OCI-M1 (cell line): ENCODE measurements at regions not wholly inside any gene's neighbourhood (a gene's known extent, or its start where the extent isn't known, plus 50 kb on each side); places are given as distances from the start of the nearest gene placed in this dataset.
"Not testable (repeated sequence)": the region's sequence is repeated elsewhere in the genome, so short reads cannot be mapped to it uniquely, and the experiment has no call there.

Source experiments
- DNase-seq: peaks from one replicate; lab custom pipeline; 2025; lab: John Stamatoyannopoulos, UW

- no peak for DNase-seq
Measured at GRCh38 chr4:110848787-110849186, 225.9 kb upstream of the PITX2 start.

- DNase-seq, result no peak
Measured at GRCh38 chr4:110849461-110849860, 226.6 kb upstream of the PITX2 start.

- peak; percentile 9 for DNase-seq
Measured at GRCh38 chr4:110850461-110851442, 227.9 kb upstream of the PITX2 start.

- DNase-seq, result no peak
Measured at GRCh38 chr4:110851989-110852388, 229.1 kb upstream of the PITX2 start.

- DNase-seq, result no peak
Measured at GRCh38 chr4:110852793-110853192, 229.9 kb upstream of the PITX2 start.

- DNase-seq, result no peak
Measured at GRCh38 chr4:110853242-110853641, 230.4 kb upstream of the PITX2 start.

GRCh38 chr4:110854021-110854678 lies 231.3 kb upstream of the PITX2 start:
- peak; percentile 5 for DNase-seq

- DNase-seq, result no peak
Measured at GRCh38 chr4:110860125-110860524, 237.2 kb upstream of the PITX2 start.

GRCh38 chr4:110860901-110861300 lies 238.0 kb upstream of the PITX2 start:
- DNase-seq, result no peak

GRCh38 chr4:110865611-110866259 lies 242.9 kb upstream of the PITX2 start:
- no peak for DNase-seq

- DNase-seq, result no peak
Measured at GRCh38 chr4:110867251-110867960, 244.5 kb upstream of the PITX2 start.

- DNase-seq, result peak; percentile 25
Measured at GRCh38 chr4:110867981-110868720, 245.3 kb upstream of the PITX2 start.

GRCh38 chr4:110869114-110869513 lies 246.2 kb upstream of the PITX2 start:
- peak; percentile 24 for DNase-seq

- peak; percentile 46 for DNase-seq
Measured at GRCh38 chr4:110869862-110870572, 247.1 kb upstream of the PITX2 start.

- not testable (repeated sequence) for DNase-seq
Measured at GRCh38 chr4:110876214-110876613, 253.3 kb upstream of the PITX2 start.

GRCh38 chr4:110876866-110877265 lies 254.0 kb upstream of the PITX2 start:
- DNase-seq, result no peak

GRCh38 chr4:110877778-110878370 lies 255.0 kb upstream of the PITX2 start:
- DNase-seq, result no peak

- DNase-seq, result no peak
Measured at GRCh38 chr4:110878413-110878812, 255.5 kb upstream of the PITX2 start.

- DNase-seq, result no peak
Measured at GRCh38 chr4:110878956-110879355, 256.1 kb upstream of the PITX2 start.

- DNase-seq, result no peak
Measured at GRCh38 chr4:110886270-110886669, 263.4 kb upstream of the PITX2 start.
